ENCODE measurements at regions not wholly inside any gene's neighbourhood (a gene's known extent, or its start where the extent isn't known, plus 50 kb on each side); places are given as distances from the start of the nearest gene placed in this dataset.
"Not testable (repeated sequence)": the region's sequence is repeated elsewhere in the genome, so short reads cannot be mapped to it uniquely, and the experiment has no call there.

DNA sequence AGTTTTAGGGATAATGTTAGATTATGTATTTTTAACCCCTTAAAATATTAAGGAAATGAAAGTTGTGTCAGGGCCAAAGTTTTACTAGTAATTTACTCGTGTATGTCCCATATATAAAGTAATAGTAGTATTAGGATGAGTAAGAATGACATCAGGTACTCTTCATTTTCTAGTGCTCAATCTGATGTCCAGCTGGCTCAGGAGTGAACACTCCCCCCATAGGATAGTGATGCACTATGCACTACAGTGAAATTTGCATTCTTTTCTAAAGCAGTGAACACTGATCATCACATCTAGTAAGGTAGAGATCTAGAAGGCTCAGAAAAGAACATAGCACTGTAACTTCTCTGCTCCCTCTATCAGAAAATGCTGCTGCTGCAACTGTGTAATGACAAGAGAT lies 409.7 kb downstream of the GLUD2 start:
- no peak for DNase-seq

DNA sequence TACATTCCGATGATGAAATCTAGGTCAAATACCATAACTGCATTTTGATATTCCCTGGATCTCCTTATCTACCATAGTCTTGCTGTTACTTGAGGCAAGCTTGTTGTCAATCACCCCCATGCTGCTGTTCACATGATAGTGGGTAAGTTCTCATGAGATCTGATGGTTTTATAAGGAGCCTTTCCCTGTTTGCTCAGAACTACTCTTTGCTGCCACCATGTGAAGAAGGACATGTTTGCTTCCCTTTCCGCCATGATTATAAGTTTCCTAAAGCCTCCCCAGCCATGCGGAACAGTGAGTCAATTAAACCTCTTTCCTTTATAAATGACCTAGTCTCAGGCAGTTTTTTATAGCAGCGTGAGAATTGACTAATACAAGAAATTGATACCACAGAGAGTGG lies 432.0 kb downstream of the GLUD2 start:
- no peak for DNase-seq

DNA sequence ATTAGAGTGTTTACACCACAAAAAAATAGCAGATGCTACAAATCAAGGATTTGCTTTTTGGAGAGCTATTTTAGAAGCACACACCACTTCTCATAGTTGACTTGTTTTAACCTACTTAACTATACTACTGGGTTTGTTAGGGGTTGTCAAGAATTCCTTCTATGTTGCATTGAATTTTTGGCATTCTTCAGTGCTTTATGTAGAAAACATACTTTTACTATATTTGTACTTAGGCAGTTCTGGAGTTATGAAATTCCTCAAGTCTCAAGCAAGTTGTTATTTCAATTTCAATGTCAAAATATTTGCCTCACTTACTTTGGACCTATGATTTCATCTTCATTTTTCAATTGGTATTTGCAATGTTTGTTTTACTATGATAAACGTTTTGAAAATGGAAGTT lies 449.6 kb downstream of the GLUD2 start:
- DNase-seq: no peak

DNA sequence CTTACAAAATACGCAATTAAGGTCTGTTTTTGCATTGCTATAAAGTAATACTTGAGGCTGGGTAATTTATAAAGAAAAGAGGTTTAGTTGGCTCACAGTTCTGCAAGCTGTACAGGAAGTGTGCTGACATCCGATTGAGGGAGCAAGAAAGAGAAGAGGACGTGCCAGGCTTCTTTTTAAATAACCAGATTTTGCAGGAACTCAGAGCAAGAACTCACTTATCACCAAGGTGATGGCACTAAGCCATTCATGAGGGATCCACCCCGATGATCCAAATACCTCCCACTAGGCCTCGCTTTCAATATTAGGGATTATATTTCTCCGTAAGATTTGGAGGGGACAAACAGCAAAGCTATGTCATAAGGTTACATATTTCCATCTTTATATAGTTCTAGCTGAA lies 456.7 kb downstream of the GLUD2 start:
- DNase-seq: no peak

DNA sequence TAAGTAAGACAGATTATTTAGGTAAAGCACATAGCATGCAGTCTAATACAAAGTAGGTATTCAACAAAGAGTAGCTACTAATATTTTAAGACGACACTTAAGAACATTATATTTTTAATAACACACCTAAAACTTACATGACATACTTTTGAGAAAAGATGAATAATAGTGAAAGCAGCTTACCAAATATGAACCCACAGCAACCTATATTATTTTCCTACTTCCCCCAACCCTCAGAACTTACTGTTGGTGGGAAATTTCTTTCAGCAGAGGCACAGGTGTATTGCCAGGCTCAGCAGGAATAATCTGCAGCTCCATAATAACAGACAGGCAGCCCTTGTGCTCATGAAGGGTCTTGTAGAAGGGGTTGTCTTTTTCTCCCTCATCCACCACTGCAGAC lies 498.9 kb downstream of the GLUD2 start:
- no peak for DNase-seq

DNA sequence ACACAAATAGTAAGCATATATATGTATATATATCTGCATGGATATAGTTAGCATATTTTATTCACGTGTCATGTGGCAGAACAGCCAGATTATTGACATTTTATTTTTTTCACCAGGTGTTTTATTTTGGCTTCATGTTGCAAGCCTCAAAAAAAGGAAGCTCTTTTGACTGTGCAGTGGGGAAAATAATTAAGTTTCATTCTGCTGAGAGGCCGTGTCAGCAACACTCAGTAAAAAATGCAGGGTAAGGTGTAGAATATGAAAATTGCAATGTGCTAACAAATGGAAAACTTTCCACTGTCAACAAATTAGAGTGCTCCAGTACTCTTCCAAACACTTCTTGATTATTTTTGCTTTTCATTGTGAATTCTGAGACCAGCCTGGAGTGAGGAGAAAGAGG lies 511.5 kb downstream of the GLUD2 start:
- DNase-seq: no peak

DNA sequence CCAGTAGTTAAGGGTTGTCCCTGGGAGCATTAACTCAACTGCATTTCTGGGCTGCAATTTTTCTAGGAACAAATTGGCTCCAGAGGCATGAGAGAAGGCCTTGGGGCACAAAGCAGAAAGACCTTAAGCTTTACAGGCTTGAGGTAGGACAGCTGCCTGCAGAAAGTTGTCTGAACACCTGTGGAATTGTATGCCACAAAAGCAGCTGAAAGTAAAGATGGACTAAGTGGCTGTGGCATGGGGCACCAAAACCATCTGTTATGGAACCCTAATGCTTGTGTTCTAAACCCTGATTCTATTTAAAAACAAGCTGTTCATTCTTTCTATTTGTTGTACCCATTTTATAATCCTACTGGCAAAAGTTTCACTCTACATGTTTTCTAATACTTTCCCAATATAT lies 515.2 kb downstream of the GLUD2 start:
- no peak for DNase-seq

DNA sequence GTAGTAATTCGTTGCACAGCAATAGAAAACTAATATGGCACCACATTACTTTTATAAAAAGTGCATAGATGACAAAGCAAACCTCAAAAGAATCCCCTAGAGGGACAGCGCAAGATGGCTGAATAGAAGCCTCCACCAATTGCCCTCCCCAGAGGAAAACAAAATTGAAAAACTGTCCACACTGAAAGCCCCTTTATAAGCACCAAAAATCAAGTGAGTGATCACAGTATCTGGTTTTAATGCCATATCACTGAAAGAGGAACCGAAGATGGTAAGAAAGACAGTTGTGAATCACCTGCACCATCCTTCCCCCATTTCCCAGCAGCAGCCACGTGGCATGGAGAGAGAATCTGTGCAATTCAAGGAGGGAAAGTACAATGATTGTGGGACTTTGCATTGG lies 522.2 kb downstream of the GLUD2 start:
- no peak for DNase-seq

DNA sequence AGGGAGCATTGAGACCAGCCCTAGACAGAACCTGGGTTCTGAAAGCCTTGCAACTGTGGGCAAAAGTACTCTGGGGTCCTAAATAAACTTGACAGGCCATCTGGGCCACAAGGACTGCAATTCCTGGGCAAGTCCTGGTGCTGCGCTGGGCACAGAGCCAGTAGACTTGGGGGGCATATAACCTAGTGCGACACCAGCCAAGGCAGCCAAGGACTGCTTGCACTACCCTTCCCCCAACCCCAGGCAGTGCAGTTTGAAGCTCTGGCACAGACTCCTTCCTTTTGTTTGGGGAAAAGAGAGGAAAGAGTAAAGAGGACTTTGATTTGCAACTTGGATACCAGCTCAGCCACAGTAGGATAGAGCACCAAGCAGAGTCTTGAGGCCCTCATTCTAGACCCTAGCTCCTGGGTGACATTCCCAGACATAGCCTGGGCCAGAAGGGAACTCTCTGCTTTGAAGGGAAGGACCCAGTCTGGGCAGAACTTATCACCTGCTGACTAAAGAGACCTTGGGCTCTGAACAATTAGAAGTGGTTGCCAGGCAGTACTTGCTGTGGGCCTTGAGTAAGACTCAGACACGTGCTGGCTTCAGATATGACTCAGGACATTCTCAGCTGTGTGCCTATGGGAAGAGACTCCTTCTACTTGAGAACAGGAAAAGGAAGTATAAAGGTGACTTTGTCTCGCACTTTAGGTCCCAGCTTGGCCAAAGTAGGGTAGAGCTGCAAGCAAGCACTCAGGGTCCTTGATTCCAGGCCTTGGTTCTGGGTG lies 522.8 kb downstream of the GLUD2 start:
- DNase-seq: no peak

DNA sequence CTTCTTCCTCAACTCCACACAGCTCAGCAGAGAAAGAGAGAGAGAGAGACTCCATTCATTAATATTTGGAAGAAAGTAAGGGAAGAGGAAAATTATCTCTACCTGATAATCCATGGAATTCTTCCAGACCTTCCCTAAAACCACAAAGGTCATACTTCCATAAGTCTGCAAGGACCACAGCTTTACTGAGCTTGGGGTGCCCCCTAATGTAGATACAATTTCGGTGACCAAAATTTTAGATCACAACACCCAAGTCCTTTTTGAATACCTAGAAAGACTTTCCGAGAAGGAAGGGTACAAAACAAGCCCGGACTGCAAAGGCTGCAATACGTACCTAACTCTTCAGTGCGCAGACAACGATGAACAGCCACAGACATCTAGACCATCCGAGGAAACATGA lies 523.9 kb downstream of the GLUD2 start:
- no peak for DNase-seq

DNA sequence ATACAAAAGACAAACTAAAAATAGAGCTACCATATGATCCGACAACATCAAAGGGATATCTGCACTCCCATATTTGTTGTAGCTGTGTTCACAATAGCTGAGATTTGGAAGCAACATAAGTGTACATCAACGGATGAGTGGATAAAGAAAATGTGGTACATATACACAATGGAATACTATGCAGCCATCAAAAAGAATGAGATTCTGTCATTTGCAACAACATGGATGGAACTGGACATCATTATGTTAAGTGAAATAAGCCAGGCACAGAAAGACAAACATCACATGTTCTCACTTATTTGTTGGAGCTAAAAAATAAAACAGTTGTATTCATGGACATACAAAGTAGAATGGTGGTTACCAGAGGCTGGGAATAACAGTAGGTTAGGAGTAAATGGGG lies 527.0 kb downstream of the GLUD2 start:
- not testable (repeated sequence) for DNase-seq

DNA sequence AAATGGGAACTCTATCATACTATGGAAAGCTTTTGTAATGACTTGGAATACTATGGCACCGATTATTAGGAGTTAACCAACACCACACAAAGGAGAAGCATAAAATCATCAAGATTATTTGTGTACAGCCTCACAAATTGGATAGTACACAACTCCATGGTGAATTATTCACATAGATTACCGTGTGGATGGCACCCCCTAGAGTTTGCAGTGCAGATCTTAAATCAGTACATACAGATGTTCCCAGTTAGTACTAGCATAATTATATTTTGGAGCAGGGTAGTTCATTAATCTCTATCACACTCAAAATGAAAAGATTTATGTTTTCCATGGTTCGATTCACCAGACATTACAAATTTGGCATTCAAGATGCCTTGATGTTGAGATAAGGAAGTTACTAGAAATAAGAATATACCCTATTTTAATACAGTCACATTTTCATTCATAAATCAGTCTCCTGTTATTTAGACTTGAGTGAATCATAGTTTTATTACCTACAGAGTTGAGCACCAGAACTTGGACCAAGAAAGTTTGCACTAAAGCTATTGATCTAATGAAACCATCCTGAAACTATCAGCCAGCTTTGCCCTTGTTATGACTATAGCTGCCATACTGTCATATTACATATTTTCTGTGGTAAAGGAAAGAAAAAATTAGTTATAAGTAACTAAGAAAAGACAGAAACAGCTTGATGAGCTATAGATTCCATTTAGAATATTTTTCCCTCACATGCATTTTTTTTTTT lies 531.8 kb downstream of the GLUD2 start:
- no peak for DNase-seq

DNA sequence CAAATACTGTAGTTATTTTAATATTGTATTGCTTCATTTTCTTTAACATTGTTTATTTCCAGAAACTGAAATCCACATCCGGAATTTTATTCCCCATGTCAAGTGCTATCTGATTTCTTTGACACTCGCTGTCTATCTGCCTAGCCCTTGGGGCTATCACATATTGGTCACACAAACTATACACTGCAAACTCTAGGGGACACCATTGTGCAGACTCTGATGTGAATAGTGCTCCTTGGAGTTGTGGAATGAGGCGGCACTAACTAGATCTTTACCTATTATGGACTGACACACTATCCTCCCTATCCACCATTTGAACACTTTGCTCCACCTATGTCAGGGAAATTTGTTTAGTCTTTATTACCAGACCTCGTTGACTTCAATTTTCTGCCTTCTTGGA lies 534.5 kb downstream of the GLUD2 start:
- no peak for DNase-seq

DNA sequence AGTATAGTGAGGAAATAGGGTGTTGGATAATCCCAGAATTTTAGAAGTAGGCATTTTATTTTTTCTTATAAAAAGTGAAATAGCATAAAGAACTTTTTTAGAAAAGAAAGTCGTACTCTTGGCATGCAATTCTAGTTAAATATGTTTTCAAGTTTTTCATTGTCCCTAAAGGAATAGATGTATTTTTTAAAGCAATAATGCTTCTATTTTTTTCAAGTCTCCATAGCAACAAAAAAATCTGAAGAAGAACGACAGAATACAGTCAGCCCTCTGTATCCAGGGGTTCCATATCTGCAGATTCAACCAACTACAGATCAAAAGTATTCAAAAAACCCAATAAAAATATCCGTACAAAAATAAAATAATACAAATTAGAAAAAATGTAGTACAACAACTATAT lies 538.2 kb downstream of the GLUD2 start:
- no peak for DNase-seq

DNA sequence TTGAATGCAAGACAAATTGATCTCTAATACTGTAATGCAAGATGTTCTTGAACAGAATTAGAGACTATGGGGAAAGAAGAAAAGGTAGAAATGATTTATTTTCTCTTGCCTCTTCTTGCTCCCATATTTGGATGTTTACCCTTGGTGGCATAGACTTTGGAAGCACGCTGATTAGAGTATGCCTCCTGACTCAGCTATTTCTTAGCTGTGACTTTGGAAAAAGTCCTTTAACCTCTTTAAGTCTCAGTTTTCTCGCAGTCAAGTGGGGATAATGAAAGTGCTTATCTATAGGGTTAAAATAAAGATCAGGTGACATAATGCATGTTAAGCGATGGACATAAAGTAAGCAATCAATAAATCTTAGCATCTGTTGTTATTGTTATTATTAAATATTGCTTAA lies 545.5 kb downstream of the GLUD2 start:
- DNase-seq: no peak

DNA sequence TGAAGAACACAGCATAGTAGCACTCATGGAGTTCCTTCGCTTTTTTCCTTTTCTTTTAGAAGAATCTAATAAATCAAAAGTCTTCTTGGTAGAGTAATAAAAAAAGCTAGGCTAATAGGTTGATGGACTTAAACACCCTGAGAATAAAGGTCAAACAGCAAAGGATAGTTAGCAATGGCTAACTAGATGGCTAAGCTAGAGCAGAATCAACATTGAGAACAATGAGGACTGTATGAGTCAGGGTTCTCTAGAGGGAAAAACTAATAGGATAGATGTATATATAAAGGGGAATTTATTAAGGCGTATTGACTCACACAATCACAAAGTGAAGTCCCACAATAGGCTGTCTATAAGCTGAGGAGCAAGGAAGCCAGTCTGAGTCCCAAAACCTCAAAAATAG lies 550.9 kb downstream of the GLUD2 start:
- DNase-seq: no peak

DNA sequence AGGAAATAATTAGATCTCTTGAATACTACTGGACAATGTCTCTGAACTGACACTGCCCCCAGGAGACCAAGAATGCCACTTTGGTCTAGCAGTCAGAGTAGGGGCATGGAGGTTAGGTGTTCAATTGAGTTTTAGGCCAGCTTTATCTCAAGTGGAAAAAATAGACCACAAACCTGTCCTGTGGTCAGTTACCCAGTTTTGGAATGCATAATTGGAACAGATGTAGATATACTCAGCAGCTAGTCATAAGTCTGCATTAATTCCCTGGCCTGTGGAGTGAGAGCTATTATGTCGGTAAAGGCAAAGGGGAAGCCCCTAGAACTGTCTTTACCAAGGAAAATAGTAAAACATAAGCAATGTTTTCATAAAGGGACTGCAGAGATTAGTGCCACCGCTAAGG lies 587.7 kb downstream of the GLUD2 start:
- no peak for DNase-seq

DNA sequence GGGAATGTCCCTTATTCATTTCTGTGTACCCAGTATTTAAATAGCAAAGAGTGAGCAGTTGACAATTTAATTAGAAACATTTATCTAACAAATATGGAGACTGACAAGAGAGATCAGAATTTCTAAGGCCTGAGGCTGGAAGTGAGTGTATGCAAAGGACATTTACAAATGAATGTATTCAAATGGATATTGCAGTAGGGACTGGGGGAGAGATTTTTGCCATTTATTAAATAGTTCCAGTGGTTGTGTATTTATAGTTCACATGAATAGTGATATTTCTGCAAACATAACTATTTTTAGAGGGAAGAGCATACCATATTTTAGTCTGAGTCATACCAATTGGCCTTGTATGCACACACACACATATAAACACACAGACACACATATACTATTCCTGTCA lies 592.4 kb downstream of the GLUD2 start:
- no peak for DNase-seq

DNA sequence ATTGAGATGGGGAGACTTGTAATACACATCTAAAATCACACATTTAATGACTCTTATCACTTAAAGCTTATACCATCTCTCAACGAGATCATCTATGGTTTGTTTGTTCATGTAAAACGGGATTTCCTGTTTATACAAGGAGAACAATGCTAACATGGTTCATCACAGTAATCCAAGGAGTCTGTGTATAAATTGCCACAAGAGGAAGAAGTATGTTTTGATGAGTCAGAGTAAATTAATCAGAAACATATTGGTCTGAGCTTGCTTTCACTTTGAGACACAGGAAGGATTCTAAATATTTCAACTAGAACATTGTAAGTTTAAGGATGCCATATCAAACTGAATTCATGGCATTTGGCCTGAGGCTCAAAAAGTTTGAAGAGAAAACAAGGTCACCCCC lies 594.1 kb downstream of the GLUD2 start:
- no peak for DNase-seq

DNA sequence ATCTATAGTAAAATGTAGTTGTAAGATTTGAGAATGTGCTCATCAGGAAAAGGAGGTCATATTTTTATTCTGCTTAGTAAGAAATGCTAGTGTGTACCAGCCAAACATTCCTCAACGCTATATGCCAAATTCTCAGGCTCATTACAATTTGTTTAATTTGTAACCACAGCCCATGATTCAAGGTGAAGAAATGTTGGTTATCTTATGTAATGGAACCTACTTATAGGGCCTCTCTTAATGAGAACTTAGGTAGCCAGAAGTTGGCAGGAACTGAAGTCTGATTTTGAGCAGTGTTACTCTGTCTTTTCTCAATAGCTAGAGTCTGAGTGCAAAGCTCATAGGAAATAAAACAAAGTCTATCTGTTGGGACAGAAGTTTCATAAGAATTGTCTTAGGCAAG lies 595.0 kb downstream of the GLUD2 start:
- no peak for DNase-seq

DNA sequence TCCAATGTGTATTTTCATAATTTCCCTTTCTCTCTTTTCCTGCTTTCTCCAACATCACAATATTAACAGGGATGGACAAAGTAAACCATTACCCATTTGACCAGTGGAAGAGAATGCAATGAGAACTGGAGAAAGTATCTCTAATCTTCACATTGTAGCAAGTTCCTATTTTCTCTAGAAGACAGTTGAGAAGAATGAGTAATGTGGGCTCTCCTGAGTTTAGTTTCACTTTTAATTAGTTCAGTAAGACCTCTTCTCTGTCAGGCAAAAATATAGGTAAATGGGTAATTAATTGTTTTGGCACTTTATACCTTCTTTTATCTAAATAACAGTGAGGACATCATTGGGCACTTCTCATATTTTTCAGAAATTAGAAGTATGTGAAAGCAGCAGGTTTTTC lies 602.0 kb downstream of the GLUD2 start:
- no peak for DNase-seq

DNA sequence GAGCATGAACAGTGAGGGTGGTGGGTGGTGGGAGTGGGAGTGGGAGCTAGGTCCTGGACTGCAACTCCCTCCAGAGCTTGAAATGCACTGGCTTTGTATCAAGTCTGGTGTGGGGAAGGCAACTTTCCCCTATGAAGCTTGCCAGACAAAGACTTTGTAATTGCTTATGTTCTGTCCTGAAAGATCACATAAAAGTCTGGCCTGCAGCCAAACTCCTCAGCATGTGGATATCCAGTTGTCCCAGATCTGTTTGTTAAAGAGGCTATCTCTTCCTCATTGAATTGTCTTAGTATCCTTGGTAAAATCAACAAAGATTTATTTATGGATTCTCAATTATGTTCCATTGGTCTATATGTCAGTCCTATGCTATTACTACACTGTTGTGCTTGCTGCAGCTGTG lies 607.9 kb downstream of the GLUD2 start:
- no peak for DNase-seq

DNA sequence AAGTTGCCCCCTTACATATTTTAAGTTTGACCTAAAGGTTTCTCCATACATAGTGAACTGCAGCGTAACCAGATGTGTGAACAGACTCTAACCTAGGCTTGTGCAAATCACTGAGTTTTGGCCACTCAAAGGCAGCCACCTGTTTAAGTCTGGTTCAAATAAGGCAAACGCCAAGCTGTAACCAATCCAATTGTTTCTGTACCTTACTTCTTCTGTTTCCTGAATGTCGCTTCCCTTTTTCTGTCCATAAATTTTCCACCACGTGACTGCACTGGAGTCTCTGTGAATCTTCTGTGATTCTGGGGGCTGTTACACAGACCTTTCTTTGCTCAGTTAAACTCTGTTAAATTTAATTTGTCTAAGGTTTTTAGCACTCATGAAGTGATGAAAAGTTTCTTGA lies 618.8 kb downstream of the GLUD2 start:
- no peak for DNase-seq

DNA sequence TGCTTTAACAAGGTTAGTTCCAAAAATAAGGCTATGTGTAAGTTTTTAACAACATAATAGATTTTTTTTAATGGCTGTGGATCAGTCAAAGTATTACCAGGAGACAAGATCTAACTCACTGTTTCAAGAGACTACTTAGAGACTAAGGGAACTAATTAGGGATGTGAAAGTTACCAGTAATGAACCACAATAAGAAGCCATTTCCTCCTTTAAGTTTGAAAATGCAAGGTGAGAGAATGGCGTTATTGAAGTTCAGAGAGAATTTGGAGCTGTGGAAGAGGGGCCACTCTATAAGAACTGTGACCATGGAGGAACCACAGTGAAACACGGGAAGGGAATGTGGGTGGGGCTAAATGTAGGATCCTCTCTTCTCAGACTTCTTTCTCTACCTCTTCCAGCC lies 624.2 kb downstream of the GLUD2 start:
- no peak for DNase-seq

DNA sequence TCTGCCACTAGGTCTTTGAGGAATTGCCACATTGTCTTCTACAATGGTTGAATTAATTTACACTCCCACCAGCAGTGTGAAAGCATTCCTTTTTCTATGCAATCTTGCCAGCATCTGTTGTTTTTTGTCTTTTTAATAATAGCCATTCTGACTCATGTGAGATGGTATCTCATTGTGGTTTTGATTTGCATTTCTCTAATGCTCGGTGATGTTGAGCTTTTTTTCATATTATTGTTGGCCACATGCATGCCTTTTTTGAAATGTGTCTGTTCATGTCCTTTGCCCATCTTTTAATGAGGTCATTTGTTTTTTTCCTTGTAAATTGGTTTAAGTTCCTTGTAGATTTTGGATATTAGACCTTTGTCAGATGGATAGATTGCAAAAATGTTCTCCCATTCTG lies 661.8 kb downstream of the GLUD2 start:
- DNase-seq: not testable (repeated sequence)

All from GF-D8 (cell line).